Endothelial cell of umbilical vein (primary cell): ENCODE measurements at regions not wholly inside any gene's neighbourhood (a gene's known extent, or its start where the extent isn't known, plus 50 kb on each side); places are given as distances from the start of the nearest gene placed in this dataset.

Source experiments
- BruUV-seq: library from RNA; stranded (reverse); fragments of 400-500 nt; replicated peaks from 2 replicates; lab custom pipeline; 2021; lab: Mats Ljungman, UMichigan
- CTCF ChIA-PET: fragments of 300-600, 350-600 bp; sonication (Branson Sonifier 250); formaldehyde crosslinking; loops from one replicate; lab custom pipeline; 2021; ENCODE audit warnings: antibody characterized with exemption, inconsistent platforms; lab: Charles Lee
- POLR2A ChIA-PET: fragments of 300-600, 350-600 bp; sonication (Branson Sonifier 250); formaldehyde crosslinking; loops from one replicate; lab custom pipeline; 2021; ENCODE audit warnings: antibody characterized with exemption, inconsistent platforms; lab: Charles Lee
- DNase-seq: peaks from one replicate; pipeline ENCODE4 v3.0.0-alpha.2; 2011; ENCODE audit warnings: low read depth, low spot score
- FAIRE-seq: peaks from 2 replicates; lab custom pipeline; 2011; peaks lifted over from hg19 to GRCh38; lab: Jason Lieb, UNC
- H2AFZ ChIP-seq: 2 replicates; pipeline ENCODE4 v1.6.0; 2012; ENCODE audit warnings: low read depth, low read length, control low read depth, inconsistent platforms
- H3K27ac ChIP-seq: 2 replicates; pipeline ENCODE4 v1.5.1; 2011; ENCODE audit warnings: low read depth, mild to moderate bottlenecking, control low read depth, low read length, moderate library complexity; ENCODE audit not compliant: insufficient read depth
- H3K27me3 ChIP-seq, 2 experiments: 2 replicates each; pipeline versions ENCODE4 v1.6.0 to v1.6.1; 2011; ENCODE audit warnings: low read length in 2 of 2, mixed read lengths in 1 of 2; ENCODE audit not compliant: control insufficient read depth in 2 of 2, insufficient read depth in 2 of 2
- H3K36me3 ChIP-seq, 2 experiments: 2 replicates in 1 of 2; 3 replicates in 1 of 2; pipeline ENCODE4 v1.5.1; 2011; ENCODE audit warnings: low read length in 2 of 2, mild to moderate bottlenecking in 1 of 2, moderate library complexity in 1 of 2; ENCODE audit not compliant: control insufficient read depth in 2 of 2, insufficient read depth in 2 of 2; ENCODE audit errors: extremely low read depth in 1 of 2
- H3K4me1 ChIP-seq: 3 replicates; pipeline ENCODE4 v1.5.1; 2011; ENCODE audit warnings: mild to moderate bottlenecking, low read length; ENCODE audit not compliant: control insufficient read depth, insufficient read depth; ENCODE audit errors: extremely low read depth
- H3K4me2 ChIP-seq: 2 replicates; pipeline ENCODE4 v1.6.1; 2011; ENCODE audit warnings: low read length, control low read depth, mixed read lengths; ENCODE audit not compliant: insufficient read depth
- H3K4me3 ChIP-seq, 3 experiments: fragments of 200-600 bp in 1 of 3; sonication (generic), shearing (Covaris generic) in 1 of 3; replicated peaks in 1 of 3; 2 replicates each; pipeline ENCODE4 v1.5.1; 2011 to 2016; ENCODE audit warnings: control low read depth in 3 of 3, low read length in 3 of 3, mild to moderate bottlenecking in 2 of 3, inconsistent platforms in 1 of 3, low read depth in 1 of 3, moderate library complexity in 1 of 3; ENCODE audit not compliant: insufficient read depth in 1 of 3
- H3K79me2 ChIP-seq: 2 replicates; pipeline ENCODE4 v1.6.0; 2012; ENCODE audit warnings: low read length, inconsistent platforms; ENCODE audit not compliant: control insufficient read depth, insufficient read depth
- H3K9ac ChIP-seq: replicated peaks from 2 replicates; pipeline ENCODE3; 2011; ENCODE audit warnings: low read length, control low read depth; ENCODE audit not compliant: insufficient read depth; ENCODE audit errors: extremely low read depth
- H3K9me1 ChIP-seq: replicated peaks from 3 replicates; pipeline ENCODE4 v1.6.0; 2011; ENCODE audit warnings: mild to moderate bottlenecking, low read length; ENCODE audit not compliant: control insufficient read depth, insufficient read depth; ENCODE audit errors: extremely low read depth
- H3K9me3 ChIP-seq: replicated peaks from 2 replicates; pipeline ENCODE4 v1.5.1; 2012; ENCODE audit warnings: low read length, inconsistent platforms; ENCODE audit not compliant: control insufficient read depth, insufficient read depth
- H4K20me1 ChIP-seq: replicated peaks from 2 replicates; pipeline ENCODE3; 2011; ENCODE audit warnings: mild to moderate bottlenecking, low read length; ENCODE audit not compliant: control insufficient read depth, insufficient read depth; ENCODE audit errors: extremely low read depth
- MYC ChIP-seq: IDR thresholded peaks from one replicate; pipeline ENCODE4 v1.6.1; 2011; ENCODE audit warnings: mild to moderate bottlenecking, low read depth, low read length
- dilution Hi-C: fragments of 300-500 bp; cut with MboI; formaldehyde crosslinking; loops from one replicate; pipeline ENCODE4 v1.15.0; 2019; ENCODE audit warnings: low sequenced_read_pairs; ENCODE audit not compliant: extremely low pct_ligation_motif_present
- intact Hi-C: fragments of 100-400 bp; cut with micrococcal nuclease; formaldehyde crosslinking; loops from one replicate; pipeline ENCODE4 v1.10.0; 2022

GRCh38 chr6:21539621-21540100, 53.9 kb upstream of the SOX4 start:
- Histone ChIP-seq H3K9ac (no peak overlapping the region), H3K36me3 (no peaks in the 10 kb centered on the region), H3K9me3 (no peaks in the 10 kb centered on the region), H3K4me3 (no peak overlapping the region), H3K4me2 (no peak overlapping the region), H2AFZ (no peak overlapping the region), H3K9me1 (no peaks in the 10 kb centered on the region), H4K20me1 (no peaks in the 10 kb centered on the region), H3K79me2 (no peaks in the 10 kb centered on the region), H3K4me1 (no peaks in the 10 kb centered on the region), H3K27ac (no peak overlapping the region), H3K27me3 (peaks cover 0 to 4% of the 10 kb centered on the region in 2 experiments)
- no TSS peak for BruUV-seq
- FAIRE-seq (no peak), DNase-seq (no peak)
- ChIA-PET CTCF (no interaction called here), POLR2A (no interaction called here)
- TF ChIP-seq MYC = no peak
- dilution Hi-C loops = no loop called here
- intact Hi-C loops = no loop called here
